WTC11 (cell line): ENCODE measurements at regions not wholly inside any gene's neighbourhood (a gene's known extent, or its start where the extent isn't known, plus 50 kb on each side); places are given as distances from the start of the nearest gene placed in this dataset.

ENCODE experiments used
- ATAC-seq: fragments of 200-7000 bp; cut with Tn5 transposase; 2 replicates; pipeline ENCODE4 v1.10.0; 2021; ENCODE audit warnings: mild to moderate bottlenecking, moderate library complexity
- CTCF ChIA-PET: fragments of 300-600 bp; sonication (Branson Sonifier 250); formaldehyde crosslinking; loops from one replicate; lab custom pipeline; 2021; ENCODE audit warnings: antibody characterized with exemption; lab: Charles Lee
- POLR2A ChIA-PET: fragments of 350-600 bp; sonication (Branson Sonifier 250); formaldehyde crosslinking; loops from one replicate; lab custom pipeline; 2021; ENCODE audit warnings: antibody characterized with exemption; lab: Charles Lee
- DNase-seq: peaks from one replicate; pipeline ENCODE4 v3.0.0; 2021; ENCODE audit warnings: low spot score
- H3K27ac Mint-ChIP-seq: 2 replicates; pipeline ENCODE4 v1.8.0; 2021; ENCODE audit warnings: mixed read lengths
- H3K27me3 Mint-ChIP-seq: 2 replicates; pipeline ENCODE4 v1.8.0; 2021; ENCODE audit warnings: low read depth, mild to moderate bottlenecking, moderate library complexity, mixed read lengths
- H3K36me3 Mint-ChIP-seq: 2 replicates; pipeline ENCODE4 v1.8.0; 2021; ENCODE audit warnings: mixed read lengths
- H3K4me1 Mint-ChIP-seq: 2 replicates; pipeline ENCODE4 v1.8.0; 2022; ENCODE audit warnings: mixed read lengths
- H3K4me3 Mint-ChIP-seq: 2 replicates; pipeline ENCODE4 v1.8.0; 2021; ENCODE audit warnings: mild to moderate bottlenecking, moderate library complexity, mixed read lengths
- H3K9me3 Mint-ChIP-seq: 2 replicates; pipeline ENCODE4 v1.8.0; 2021; ENCODE audit warnings: mixed read lengths
- CREB1 ChIP-seq: sonication (generic); formaldehyde crosslinking; IDR thresholded peaks from 2 replicates; pipeline ENCODE4 v1.8.0; 2023; ENCODE audit warnings: mild to moderate bottlenecking, missing genetic modification reagents
- ELF4 ChIP-seq: sonication (generic); formaldehyde crosslinking; IDR thresholded peaks from 2 replicates; pipeline ENCODE4 v1.8.1; 2022; ENCODE audit warnings: low read depth, mild to moderate bottlenecking, moderate library complexity, missing genetic modification reagents
- ETV6 ChIP-seq: sonication (generic); formaldehyde crosslinking; IDR thresholded peaks from 2 replicates; pipeline ENCODE4 v1.8.1; 2022; ENCODE audit warnings: mild to moderate bottlenecking, missing genetic modification reagents
- FOXJ3 ChIP-seq: sonication (generic); formaldehyde crosslinking; IDR thresholded peaks from 2 replicates; pipeline ENCODE4 v1.9.0; 2021; ENCODE audit warnings: missing genetic modification reagents, mild to moderate bottlenecking, borderline replicate concordance
- GABPB1 ChIP-seq: sonication (generic); formaldehyde crosslinking; IDR thresholded peaks from 2 replicates; pipeline ENCODE4 v1.8.1; 2023; ENCODE audit warnings: mild to moderate bottlenecking, missing genetic modification reagents
- GTF2I ChIP-seq: fragments of 250-450 bp; sonication (Bioruptor Pico); conservative IDR thresholded peaks from 2 replicates; pipeline ENCODE4 v1.4.0; 2021; ENCODE audit warnings: mild to moderate bottlenecking
- IRF2 ChIP-seq: sonication (generic); formaldehyde crosslinking; IDR thresholded peaks from 2 replicates; pipeline ENCODE4 v1.8.0; 2022; ENCODE audit warnings: low read depth, missing genetic modification reagents, borderline replicate concordance
- JUN ChIP-seq: sonication (generic); formaldehyde crosslinking; IDR thresholded peaks from 2 replicates; pipeline ENCODE4 v1.8.0; 2023; ENCODE audit warnings: mild to moderate bottlenecking, missing genetic modification reagents
- KAT7 ChIP-seq: sonication (generic); formaldehyde crosslinking; IDR thresholded peaks from 2 replicates; pipeline ENCODE4 v1.8.1; 2023; ENCODE audit warnings: missing genetic modification reagents, mild to moderate bottlenecking, borderline replicate concordance
- MYBL2 ChIP-seq: sonication (generic); formaldehyde crosslinking; IDR thresholded peaks from 2 replicates; pipeline ENCODE4 v1.8.1; 2023; ENCODE audit warnings: mild to moderate bottlenecking, moderate library complexity, missing genetic modification reagents
- NFYB ChIP-seq: sonication (generic); formaldehyde crosslinking; conservative IDR thresholded peaks from 2 replicates; pipeline ENCODE4 v1.8.0; 2022; ENCODE audit warnings: low read depth, missing genetic modification reagents
- PRRX2 ChIP-seq: fragments of 250-450 bp; sonication (Bioruptor Pico); IDR thresholded peaks from 2 replicates; pipeline ENCODE4 v1.8.0; 2021; ENCODE audit warnings: mild to moderate bottlenecking
- RELA ChIP-seq: sonication (generic); formaldehyde crosslinking; IDR thresholded peaks from 2 replicates; pipeline ENCODE4 v1.8.1; 2022; ENCODE audit warnings: missing genetic modification reagents, mild to moderate bottlenecking, borderline replicate concordance
- ZNF671 ChIP-seq: fragments of 250-450 bp; sonication (Bioruptor Pico); IDR thresholded peaks from 2 replicates; pipeline ENCODE4 v1.8.0; 2021; ENCODE audit warnings: mild to moderate bottlenecking
- TF ChIP-seq, protein P1 (sequence below): fragments of 250-450 bp; sonication (Bioruptor Pico); conservative IDR thresholded peaks from 2 replicates; pipeline ENCODE4 v1.9.0; 2021; ENCODE audit warnings: mild to moderate bottlenecking
- TF ChIP-seq, protein P2 (sequence below): fragments of 250-450 bp; sonication (Bioruptor Pico); IDR thresholded peaks from 2 replicates; pipeline ENCODE4 v1.9.0; 2021; ENCODE audit warnings: moderate library complexity, mild to moderate bottlenecking, inconsistent platforms, borderline replicate concordance
- TF ChIP-seq, protein P3 (sequence below): sonication (generic); formaldehyde crosslinking; IDR thresholded peaks from 2 replicates; pipeline ENCODE4 v1.8.0; 2022; ENCODE audit warnings: mild to moderate bottlenecking, missing genetic modification reagents
- TF ChIP-seq, protein P4 (sequence below): fragments of 250-450 bp; sonication (Bioruptor Pico); IDR thresholded peaks from 2 replicates; pipeline ENCODE4 v1.9.0; 2021; ENCODE audit warnings: mild to moderate bottlenecking
- TF ChIP-seq, protein P5 (sequence below): sonication (generic); formaldehyde crosslinking; IDR thresholded peaks from 2 replicates; pipeline ENCODE4 v1.8.1; 2022; ENCODE audit warnings: mild to moderate bottlenecking, moderate library complexity, missing genetic modification reagents
- TF ChIP-seq, protein P6 (sequence below): sonication (generic); formaldehyde crosslinking; IDR thresholded peaks from 2 replicates; pipeline ENCODE4 v1.8.1; 2023; ENCODE audit warnings: mild to moderate bottlenecking, missing genetic modification reagents, moderate library complexity
- TF ChIP-seq, protein P7 (sequence below): fragments of 250-450 bp; sonication (Bioruptor Pico); IDR thresholded peaks from 2 replicates; pipeline ENCODE4 v2.1.2; 2022; ENCODE audit warnings: mild to moderate bottlenecking, moderate library complexity
- TF ChIP-seq, protein P8 (sequence below): sonication (generic); formaldehyde crosslinking; conservative IDR thresholded peaks from 2 replicates; pipeline ENCODE4 v1.8.1; 2022; ENCODE audit warnings: mild to moderate bottlenecking, missing genetic modification reagents

DNA sequence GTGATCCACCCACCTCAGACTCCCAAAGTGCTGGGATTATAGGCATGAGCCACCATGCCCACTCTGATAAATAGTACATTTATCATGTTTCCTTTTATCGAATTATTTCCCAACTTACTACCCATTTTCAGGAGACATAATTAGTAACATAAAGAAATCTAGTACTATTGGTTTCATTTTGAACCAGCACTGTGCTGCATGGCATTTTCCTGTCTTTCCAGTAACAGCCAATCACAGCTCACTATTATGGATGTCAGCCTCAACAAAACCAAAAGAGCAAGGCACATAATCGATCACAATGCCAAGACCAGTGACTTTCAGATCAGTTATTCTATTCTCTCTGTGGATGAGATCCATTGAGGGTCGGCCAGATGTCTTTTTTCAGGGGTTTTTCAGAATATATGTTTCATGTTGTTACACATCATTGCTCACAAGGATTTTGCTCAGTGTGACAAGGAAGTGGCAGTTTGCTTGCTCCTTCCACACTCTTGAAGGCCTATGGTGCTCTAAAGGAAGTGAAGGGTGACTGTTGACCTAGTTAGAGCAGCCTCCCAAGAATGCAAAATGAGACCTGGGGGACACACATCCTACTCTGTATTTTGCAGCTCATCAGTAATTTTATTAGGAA is 233.4 kb downstream of the KCNRG start:
- Mint-ChIP-seq H3K9me3 (no peaks in the 10 kb centered on the region), H3K36me3 (no peaks in the 10 kb centered on the region), H3K4me1 (peaks cover 13% of the 10 kb centered on the region), H3K27ac (no peak overlapping the region), H3K4me3 (no peak overlapping the region), H3K27me3 (peaks cover 21% of the 10 kb centered on the region)
- no peak for DNase-seq
- TF ChIP-seq JUN (CRISPR knock-in tag) = no peak
- no peak for TF ChIP-seq CREB1 (CRISPR knock-in tag)
- TF ChIP-seq KAT7 (CRISPR knock-in tag) = no peak
- ChIA-PET POLR2A (no interaction called here), CTCF (no interaction called here)
- ATAC-seq = peak; percentile 47

DNA sequence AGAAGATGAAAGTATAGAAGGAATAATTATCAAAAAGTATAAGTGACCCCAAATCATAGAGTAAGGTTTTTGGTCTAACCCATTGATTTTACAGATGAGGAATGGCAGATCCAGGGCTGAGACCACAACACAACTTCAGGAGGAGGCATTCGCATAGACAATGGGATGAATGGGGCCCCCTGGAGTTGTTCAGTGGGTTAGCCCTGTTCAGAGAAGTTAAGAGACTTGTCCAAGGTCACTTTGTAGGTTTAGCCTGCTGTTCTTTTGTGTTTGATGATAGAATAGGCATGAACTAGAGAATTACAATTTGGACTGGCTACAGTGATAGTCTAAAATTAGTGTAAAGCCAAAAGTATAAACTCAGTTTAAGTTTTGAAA is 233.9 kb downstream of the KCNRG start:
- TF ChIP-seq, protein P1, sequence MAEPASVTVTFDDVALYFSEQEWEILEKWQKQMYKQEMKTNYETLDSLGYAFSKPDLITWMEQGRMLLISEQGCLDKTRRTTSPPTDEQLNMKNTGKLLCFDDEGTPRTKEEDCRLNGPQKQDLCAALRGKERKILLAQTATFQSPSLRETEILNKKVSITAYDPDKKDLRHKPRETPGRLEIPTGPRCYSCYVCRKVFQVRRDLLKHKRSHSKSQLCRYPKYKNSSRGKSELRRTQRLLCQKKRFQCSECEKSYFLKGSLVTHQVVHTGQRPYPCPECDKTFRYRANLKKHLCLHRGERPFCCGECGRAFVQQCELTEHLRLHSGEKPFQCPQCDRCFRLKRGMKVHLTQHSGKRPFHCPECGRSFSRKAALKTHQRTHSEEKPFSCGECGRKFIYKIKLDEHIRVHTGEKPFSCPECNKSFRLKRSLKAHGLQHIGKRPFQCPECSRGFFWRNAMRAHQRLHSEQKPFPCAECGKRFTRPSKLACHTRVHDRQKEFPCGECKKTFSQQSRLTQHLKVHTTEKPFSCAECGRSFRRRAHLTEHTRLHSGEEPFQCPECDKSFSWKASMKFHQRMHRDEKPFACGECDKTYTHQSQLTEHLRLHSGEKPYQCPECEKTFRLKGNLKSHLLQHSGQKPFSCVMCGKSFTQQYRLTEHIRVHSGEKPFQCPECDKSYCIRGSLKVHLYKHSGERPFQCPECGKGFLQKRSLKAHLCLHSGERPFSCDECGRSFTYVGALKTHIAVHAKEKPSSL (CRISPR knock-in tag) = no peak
- TF ChIP-seq FOXJ3 (CRISPR knock-in tag) (no peak), GTF2I (CRISPR knock-in tag) (no peak), IRF2 (no peak), JUN (CRISPR knock-in tag) (no peak), NFYB (CRISPR knock-in tag) (no peak), RELA (CRISPR knock-in tag) (no peak), GABPB1 (CRISPR knock-in tag) (no peak), MYBL2 (CRISPR knock-in tag) (no peak)
- TF ChIP-seq, protein P2, sequence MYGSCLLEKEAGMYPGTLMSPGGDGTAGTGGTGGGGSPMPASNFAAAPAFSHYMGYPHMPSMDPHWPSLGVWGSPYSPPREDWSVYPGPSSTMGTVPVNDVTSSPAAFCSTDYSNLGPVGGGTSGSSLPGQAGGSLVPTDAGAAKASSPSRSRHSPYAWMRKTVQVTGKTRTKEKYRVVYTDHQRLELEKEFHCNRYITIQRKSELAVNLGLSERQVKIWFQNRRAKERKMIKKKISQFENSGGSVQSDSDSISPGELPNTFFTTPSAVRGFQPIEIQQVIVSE = no peak
- TF ChIP-seq, protein P3, sequence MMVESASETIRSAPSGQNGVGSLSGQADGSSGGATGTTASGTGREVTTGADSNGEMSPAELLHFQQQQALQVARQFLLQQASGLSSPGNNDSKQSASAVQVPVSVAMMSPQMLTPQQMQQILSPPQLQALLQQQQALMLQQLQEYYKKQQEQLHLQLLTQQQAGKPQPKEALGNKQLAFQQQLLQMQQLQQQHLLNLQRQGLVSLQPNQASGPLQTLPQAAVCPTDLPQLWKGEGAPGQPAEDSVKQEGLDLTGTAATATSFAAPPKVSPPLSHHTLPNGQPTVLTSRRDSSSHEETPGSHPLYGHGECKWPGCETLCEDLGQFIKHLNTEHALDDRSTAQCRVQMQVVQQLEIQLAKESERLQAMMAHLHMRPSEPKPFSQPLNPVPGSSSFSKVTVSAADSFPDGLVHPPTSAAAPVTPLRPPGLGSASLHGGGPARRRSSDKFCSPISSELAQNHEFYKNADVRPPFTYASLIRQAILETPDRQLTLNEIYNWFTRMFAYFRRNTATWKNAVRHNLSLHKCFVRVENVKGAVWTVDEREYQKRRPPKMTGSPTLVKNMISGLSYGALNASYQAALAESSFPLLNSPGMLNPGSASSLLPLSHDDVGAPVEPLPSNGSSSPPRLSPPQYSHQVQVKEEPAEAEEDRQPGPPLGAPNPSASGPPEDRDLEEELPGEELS (CRISPR knock-in tag) = no peak
- TF ChIP-seq, protein P4, sequence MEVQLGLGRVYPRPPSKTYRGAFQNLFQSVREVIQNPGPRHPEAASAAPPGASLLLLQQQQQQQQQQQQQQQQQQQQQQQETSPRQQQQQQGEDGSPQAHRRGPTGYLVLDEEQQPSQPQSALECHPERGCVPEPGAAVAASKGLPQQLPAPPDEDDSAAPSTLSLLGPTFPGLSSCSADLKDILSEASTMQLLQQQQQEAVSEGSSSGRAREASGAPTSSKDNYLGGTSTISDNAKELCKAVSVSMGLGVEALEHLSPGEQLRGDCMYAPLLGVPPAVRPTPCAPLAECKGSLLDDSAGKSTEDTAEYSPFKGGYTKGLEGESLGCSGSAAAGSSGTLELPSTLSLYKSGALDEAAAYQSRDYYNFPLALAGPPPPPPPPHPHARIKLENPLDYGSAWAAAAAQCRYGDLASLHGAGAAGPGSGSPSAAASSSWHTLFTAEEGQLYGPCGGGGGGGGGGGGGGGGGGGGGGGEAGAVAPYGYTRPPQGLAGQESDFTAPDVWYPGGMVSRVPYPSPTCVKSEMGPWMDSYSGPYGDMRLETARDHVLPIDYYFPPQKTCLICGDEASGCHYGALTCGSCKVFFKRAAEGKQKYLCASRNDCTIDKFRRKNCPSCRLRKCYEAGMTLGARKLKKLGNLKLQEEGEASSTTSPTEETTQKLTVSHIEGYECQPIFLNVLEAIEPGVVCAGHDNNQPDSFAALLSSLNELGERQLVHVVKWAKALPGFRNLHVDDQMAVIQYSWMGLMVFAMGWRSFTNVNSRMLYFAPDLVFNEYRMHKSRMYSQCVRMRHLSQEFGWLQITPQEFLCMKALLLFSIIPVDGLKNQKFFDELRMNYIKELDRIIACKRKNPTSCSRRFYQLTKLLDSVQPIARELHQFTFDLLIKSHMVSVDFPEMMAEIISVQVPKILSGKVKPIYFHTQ (CRISPR knock-in tag) = no peak
- Mint-ChIP-seq H3K27me3 (peaks cover 21% of the 10 kb centered on the region), H3K4me3 (no peak overlapping the region), H3K36me3 (no peaks in the 10 kb centered on the region), H3K27ac (no peak overlapping the region), H3K9me3 (no peaks in the 10 kb centered on the region), H3K4me1 (peaks cover 13% of the 10 kb centered on the region)
- ChIA-PET POLR2A (no interaction called here), CTCF (no interaction called here)
- ATAC-seq = peak; percentile 70
- peak; percentile 30 for DNase-seq

DNA sequence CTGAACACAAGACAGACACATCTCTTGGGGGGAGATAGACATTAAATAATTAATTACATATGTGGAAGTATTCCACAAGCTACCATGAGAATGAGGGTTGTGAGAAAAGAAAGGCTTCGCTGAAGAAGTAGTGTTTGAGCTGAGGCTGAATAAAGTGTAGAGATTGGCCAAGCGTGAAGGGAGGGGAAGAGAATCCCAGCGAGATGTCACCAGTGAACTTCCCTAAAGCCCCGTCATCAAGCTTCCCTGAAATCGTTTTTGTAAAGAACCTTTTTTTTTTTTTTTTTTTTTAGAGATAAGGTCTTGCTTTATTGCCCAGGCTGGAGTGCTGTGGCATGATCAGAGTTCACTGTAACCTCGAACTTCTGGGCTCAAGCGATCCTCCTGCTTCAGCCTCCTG is 235.2 kb downstream of the KCNRG start:
- no peak for ATAC-seq
- TF ChIP-seq ELF4 (CRISPR knock-in tag) (no peak), ZNF671 (CRISPR knock-in tag) (no peak), ETV6 (CRISPR knock-in tag) (no peak), PRRX2 (no peak)
- TF ChIP-seq, protein P5, sequence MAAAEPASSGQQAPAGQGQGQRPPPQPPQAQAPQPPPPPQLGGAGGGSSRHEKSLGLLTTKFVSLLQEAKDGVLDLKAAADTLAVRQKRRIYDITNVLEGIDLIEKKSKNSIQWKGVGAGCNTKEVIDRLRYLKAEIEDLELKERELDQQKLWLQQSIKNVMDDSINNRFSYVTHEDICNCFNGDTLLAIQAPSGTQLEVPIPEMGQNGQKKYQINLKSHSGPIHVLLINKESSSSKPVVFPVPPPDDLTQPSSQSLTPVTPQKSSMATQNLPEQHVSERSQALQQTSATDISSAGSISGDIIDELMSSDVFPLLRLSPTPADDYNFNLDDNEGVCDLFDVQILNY (CRISPR knock-in tag) = no peak
- TF ChIP-seq, protein P6, sequence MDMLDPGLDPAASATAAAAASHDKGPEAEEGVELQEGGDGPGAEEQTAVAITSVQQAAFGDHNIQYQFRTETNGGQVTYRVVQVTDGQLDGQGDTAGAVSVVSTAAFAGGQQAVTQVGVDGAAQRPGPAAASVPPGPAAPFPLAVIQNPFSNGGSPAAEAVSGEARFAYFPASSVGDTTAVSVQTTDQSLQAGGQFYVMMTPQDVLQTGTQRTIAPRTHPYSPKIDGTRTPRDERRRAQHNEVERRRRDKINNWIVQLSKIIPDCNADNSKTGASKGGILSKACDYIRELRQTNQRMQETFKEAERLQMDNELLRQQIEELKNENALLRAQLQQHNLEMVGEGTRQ (CRISPR knock-in tag) = no peak
- TF ChIP-seq, protein P7, sequence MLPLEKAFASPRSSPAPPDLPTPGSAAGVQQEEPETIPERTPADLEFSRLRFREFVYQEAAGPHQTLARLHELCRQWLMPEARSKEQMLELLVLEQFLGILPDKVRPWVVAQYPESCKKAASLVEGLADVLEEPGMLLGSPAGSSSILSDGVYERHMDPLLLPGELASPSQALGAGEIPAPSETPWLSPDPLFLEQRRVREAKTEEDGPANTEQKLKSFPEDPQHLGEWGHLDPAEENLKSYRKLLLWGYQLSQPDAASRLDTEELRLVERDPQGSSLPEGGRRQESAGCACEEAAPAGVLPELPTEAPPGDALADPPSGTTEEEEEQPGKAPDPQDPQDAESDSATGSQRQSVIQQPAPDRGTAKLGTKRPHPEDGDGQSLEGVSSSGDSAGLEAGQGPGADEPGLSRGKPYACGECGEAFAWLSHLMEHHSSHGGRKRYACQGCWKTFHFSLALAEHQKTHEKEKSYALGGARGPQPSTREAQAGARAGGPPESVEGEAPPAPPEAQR (CRISPR knock-in tag) = no peak
- TF ChIP-seq, protein P8, sequence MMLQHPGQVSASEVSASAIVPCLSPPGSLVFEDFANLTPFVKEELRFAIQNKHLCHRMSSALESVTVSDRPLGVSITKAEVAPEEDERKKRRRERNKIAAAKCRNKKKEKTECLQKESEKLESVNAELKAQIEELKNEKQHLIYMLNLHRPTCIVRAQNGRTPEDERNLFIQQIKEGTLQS = no peak

More for the DNA sequence above, 235.2 kb downstream of the KCNRG start:
- Mint-ChIP-seq H3K36me3 (no peaks in the 10 kb centered on the region), H3K9me3 (no peaks in the 10 kb centered on the region), H3K27ac (no peak overlapping the region), H3K4me1 (peaks cover 13% of the 10 kb centered on the region), H3K4me3 (no peak overlapping the region), H3K27me3 (peaks cover 21% of the 10 kb centered on the region)
- no peak for DNase-seq
- CTCF ChIA-PET = no interaction called here
- POLR2A ChIA-PET = no interaction called here
